GM18499 (cell line): ENCODE measurements at regions not wholly inside any gene's neighbourhood (a gene's known extent, or its start where the extent isn't known, plus 50 kb on each side); places are given as distances from the start of the nearest gene placed in this dataset.
"Not testable (repeated sequence)": the region's sequence is repeated elsewhere in the genome, so short reads cannot be mapped to it uniquely, and the experiment has no call there.

Experiments used
- ATAC-seq: cut with Tn5 transposase; IDR thresholded peaks from one replicate; pipeline ENCODE4 v1.9.1; 2021; ENCODE audit warnings: moderate number of reproducible peaks; ENCODE audit not compliant: insufficient read depth, unreplicated experiment

GRCh38 chr10:52472406-52473146, 158.5 kb downstream of the DKK1 start:
- ATAC-seq, result no peak

- no peak for ATAC-seq
Measured at GRCh38 chr10:52474265-52474664, 160.2 kb downstream of the DKK1 start.

GRCh38 chr10:52477305-52477704, 163.2 kb downstream of the DKK1 start:
- no peak for ATAC-seq

GRCh38 chr10:52479567-52479966, 165.5 kb downstream of the DKK1 start:
- no peak for ATAC-seq

- no peak for ATAC-seq
Measured at GRCh38 chr10:52481986-52482555, 168.0 kb downstream of the DKK1 start.

- no peak for ATAC-seq
Measured at GRCh38 chr10:52483587-52483986, 169.5 kb downstream of the DKK1 start.

GRCh38 chr10:52484206-52485065, 170.4 kb downstream of the DKK1 start:
- no peak for ATAC-seq

GRCh38 chr10:52485462-52485861, 171.4 kb downstream of the DKK1 start:
- ATAC-seq, result no peak

GRCh38 chr10:52486840-52487611, 172.9 kb downstream of the DKK1 start:
- ATAC-seq, result no peak

GRCh38 chr10:52488606-52489485, 174.8 kb downstream of the DKK1 start:
- no peak for ATAC-seq

GRCh38 chr10:52491246-52491995, 177.3 kb downstream of the DKK1 start:
- no peak for ATAC-seq

GRCh38 chr10:52499281-52499680, 185.2 kb downstream of the DKK1 start:
- ATAC-seq, result no peak

- no peak for ATAC-seq
Measured at GRCh38 chr10:52500476-52500875, 186.4 kb downstream of the DKK1 start.

- ATAC-seq, result no peak
Measured at GRCh38 chr10:52502237-52502636, 188.2 kb downstream of the DKK1 start.

- ATAC-seq, result not testable (repeated sequence)
Measured at GRCh38 chr10:52505341-52505740, 191.3 kb downstream of the DKK1 start.

GRCh38 chr10:52514481-52514880, 200.4 kb downstream of the DKK1 start:
- ATAC-seq, result no peak

GRCh38 chr10:52517012-52517411, 202.9 kb downstream of the DKK1 start:
- no peak for ATAC-seq

- no peak for ATAC-seq
Measured at GRCh38 chr10:52523696-52524095, 209.6 kb downstream of the DKK1 start.

GRCh38 chr10:52525761-52526160, 211.7 kb downstream of the DKK1 start:
- ATAC-seq, result no peak
